HG02870 (cell line): ENCODE measurements at regions not wholly inside any gene's neighbourhood (a gene's known extent, or its start where the extent isn't known, plus 50 kb on each side); places are given as distances from the start of the nearest gene placed in this dataset.
A peak's percentile ranks its signal among the peaks of the same experiment; 100 is the strongest.

Experiments
- ATAC-seq: cut with Tn5 transposase; IDR thresholded peaks from one replicate; pipeline ENCODE4 v1.9.1; 2021; ENCODE audit warnings: mild to moderate bottlenecking, moderate library complexity; ENCODE audit not compliant: unreplicated experiment

GRCh38 chr3:168341192-168341815 lies 245.6 kb upstream of the GOLIM4 start:
- no peak for ATAC-seq

- ATAC-seq = no peak
Measured at GRCh38 chr3:168338161-168338560, 242.4 kb upstream of the GOLIM4 start.

- ATAC-seq = no peak
Measured at GRCh38 chr3:168336276-168336675, 240.6 kb upstream of the GOLIM4 start.

- ATAC-seq = no peak
Measured at GRCh38 chr3:168333410-168333935, 237.7 kb upstream of the GOLIM4 start.

GRCh38 chr3:168331756-168332155 lies 236.0 kb upstream of the GOLIM4 start:
- no peak for ATAC-seq

- ATAC-seq = no peak
Measured at GRCh38 chr3:168330983-168331382, 235.3 kb upstream of the GOLIM4 start.

- ATAC-seq = no peak
Measured at GRCh38 chr3:168327856-168328255, 232.1 kb upstream of the GOLIM4 start.

- no peak for ATAC-seq
Measured at GRCh38 chr3:168325684-168326083, 230.0 kb upstream of the GOLIM4 start.

- no peak for ATAC-seq
Measured at GRCh38 chr3:168322941-168323340, 227.2 kb upstream of the GOLIM4 start.

- no peak for ATAC-seq
Measured at GRCh38 chr3:168314166-168314565, 218.4 kb upstream of the GOLIM4 start.

- ATAC-seq = no peak
Measured at GRCh38 chr3:168312984-168313383, 217.3 kb upstream of the GOLIM4 start.

- ATAC-seq = no peak
Measured at GRCh38 chr3:168307893-168308292, 212.2 kb upstream of the GOLIM4 start.

GRCh38 chr3:168295027-168295426 lies 199.3 kb upstream of the GOLIM4 start:
- peak; percentile 42 for ATAC-seq

GRCh38 chr3:168292296-168292695 lies 196.6 kb upstream of the GOLIM4 start:
- no peak for ATAC-seq

- no peak for ATAC-seq
Measured at GRCh38 chr3:168289471-168290008, 193.8 kb upstream of the GOLIM4 start.

- no peak for ATAC-seq
Measured at GRCh38 chr3:168288511-168289401, 193.0 kb upstream of the GOLIM4 start.

GRCh38 chr3:168285506-168285905 lies 189.8 kb upstream of the GOLIM4 start:
- ATAC-seq = peak; percentile 72

GRCh38 chr3:168284728-168285127 lies 189.0 kb upstream of the GOLIM4 start:
- no peak for ATAC-seq

- no peak for ATAC-seq
Measured at GRCh38 chr3:168275662-168276061, 179.9 kb upstream of the GOLIM4 start.

GRCh38 chr3:168273917-168274316 lies 178.2 kb upstream of the GOLIM4 start:
- ATAC-seq = peak; percentile 91

- no peak for ATAC-seq
Measured at GRCh38 chr3:168273036-168273435, 177.3 kb upstream of the GOLIM4 start.
